ENCODE measurements at regions not wholly inside any gene's neighbourhood (a gene's known extent, or its start where the extent isn't known, plus 50 kb on each side); places are given as distances from the start of the nearest gene placed in this dataset.
A peak's percentile ranks its signal among the peaks of the same experiment; 100 is the strongest.

DNA sequence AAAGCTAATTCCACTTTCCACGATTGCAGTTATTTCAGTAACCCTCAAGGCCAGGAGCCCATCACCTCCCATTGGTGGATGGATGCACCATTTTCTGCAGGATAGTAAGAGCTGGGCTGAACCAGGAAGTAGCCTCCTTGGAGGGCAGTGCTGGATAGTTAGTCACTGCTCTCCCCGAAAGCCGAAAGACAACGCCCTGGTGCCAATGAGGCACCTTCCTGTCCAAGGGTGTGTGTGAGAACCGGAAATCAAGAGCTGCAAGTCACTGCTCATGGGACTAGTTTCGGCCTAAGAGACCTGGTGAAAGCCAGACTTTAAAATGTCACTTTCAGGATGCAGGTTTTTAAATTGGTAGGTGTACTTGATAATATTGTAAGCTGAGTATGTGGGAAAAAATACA lies 203.8 kb upstream of the HS3ST1 start:
- H3K9me3 ChIP-seq (ENCODE audit: control insufficient read depth in 3 of 3, low read length in 3 of 3): no peaks in the 10 kb centered on the region
- H3K27ac ChIP-seq (ENCODE audit: low read depth, low read length): no peak overlapping the region

DNA sequence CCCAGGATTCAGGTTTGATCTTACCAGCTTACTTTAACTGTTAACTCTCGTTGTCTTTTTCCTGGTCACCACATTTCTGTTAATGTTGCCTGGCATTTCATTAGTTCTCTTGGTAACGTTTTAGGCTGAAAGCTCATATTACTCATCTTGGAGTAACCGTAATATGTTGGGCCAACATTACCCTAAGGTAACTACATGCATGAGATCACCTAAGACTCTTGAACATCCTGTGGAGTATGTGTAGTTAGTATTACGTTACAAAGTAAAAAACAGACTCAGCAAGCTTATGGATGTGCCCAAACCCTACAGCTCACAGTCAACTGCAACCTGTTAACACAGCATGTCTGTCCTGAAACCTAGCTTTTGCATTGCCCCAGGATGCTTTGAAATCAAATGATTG lies 203.3 kb upstream of the HS3ST1 start:
- Histone ChIP-seq H3K4me3 (ENCODE audit: low read length in 3 of 3) (no peak overlapping the region), H3K27ac (ENCODE audit: low read depth, low read length) (no peak overlapping the region), H3K4me1 (ENCODE audit: control insufficient read depth in 3 of 3, insufficient read depth in 3 of 3, low read length in 3 of 3) (no peaks in the 10 kb centered on the region), H3K27me3 (ENCODE audit: control insufficient read depth in 3 of 3, insufficient read depth in 3 of 3, low read length in 3 of 3) (no peaks in the 10 kb centered on the region), H3K36me3 (ENCODE audit: control insufficient read depth in 3 of 3, insufficient read depth in 3 of 3, low read length in 3 of 3) (no peaks in the 10 kb centered on the region), H3K9me3 (ENCODE audit: control insufficient read depth in 3 of 3, low read length in 3 of 3) (no peaks in the 10 kb centered on the region), H3K9ac (ENCODE audit: low read depth in 1 of 3, low read length in 3 of 3) (no peak overlapping the region)

More for the DNA sequence above, 203.8 kb upstream of the HS3ST1 start:
- Histone ChIP-seq H3K9ac (ENCODE audit: low read depth in 1 of 3, low read length in 3 of 3) (no peak overlapping the region), H3K36me3 (ENCODE audit: control insufficient read depth in 3 of 3, insufficient read depth in 3 of 3, low read length in 3 of 3) (no peaks in the 10 kb centered on the region), H3K4me3 (ENCODE audit: low read length in 3 of 3) (no peak overlapping the region), H3K27me3 (ENCODE audit: control insufficient read depth in 3 of 3, insufficient read depth in 3 of 3, low read length in 3 of 3) (no peaks in the 10 kb centered on the region), H3K4me1 (ENCODE audit: control insufficient read depth in 3 of 3, insufficient read depth in 3 of 3, low read length in 3 of 3) (no peaks in the 10 kb centered on the region)

DNA sequence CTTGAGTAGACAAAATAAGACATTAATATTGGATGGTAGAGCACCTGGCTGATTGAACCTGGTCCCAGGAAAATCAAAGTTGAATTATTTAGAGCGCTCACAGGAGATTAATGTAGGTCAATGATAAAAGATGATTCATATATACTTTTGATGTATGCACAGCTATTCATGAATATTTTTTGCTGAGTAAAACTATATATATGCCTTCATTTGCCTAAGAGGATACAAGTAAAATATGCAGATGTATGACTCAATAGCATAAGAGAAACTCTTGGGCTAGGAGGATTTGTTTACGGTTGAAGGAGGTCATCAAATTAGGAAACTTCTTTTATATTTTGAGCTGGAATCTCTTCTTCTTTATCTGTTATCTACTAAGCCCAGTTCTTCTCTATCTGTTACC lies 202.7 kb upstream of the HS3ST1 start:
- H3K27ac ChIP-seq (ENCODE audit: low read depth, low read length): no peak overlapping the region
- H3K36me3 ChIP-seq (ENCODE audit: control insufficient read depth in 3 of 3, insufficient read depth in 3 of 3, low read length in 3 of 3): no peaks in the 10 kb centered on the region
- no peaks in the 10 kb centered on the region for H3K4me1 ChIP-seq (ENCODE audit: control insufficient read depth in 3 of 3, insufficient read depth in 3 of 3, low read length in 3 of 3)
- no peaks in the 10 kb centered on the region for H3K27me3 ChIP-seq (ENCODE audit: control insufficient read depth in 3 of 3, insufficient read depth in 3 of 3, low read length in 3 of 3)
- H3K9ac ChIP-seq (ENCODE audit: low read depth in 1 of 3, low read length in 3 of 3): no peak overlapping the region
- H3K4me3 ChIP-seq (ENCODE audit: low read length in 3 of 3): no peak overlapping the region
- no peaks in the 10 kb centered on the region for H3K9me3 ChIP-seq (ENCODE audit: control insufficient read depth in 3 of 3, low read length in 3 of 3)

DNA sequence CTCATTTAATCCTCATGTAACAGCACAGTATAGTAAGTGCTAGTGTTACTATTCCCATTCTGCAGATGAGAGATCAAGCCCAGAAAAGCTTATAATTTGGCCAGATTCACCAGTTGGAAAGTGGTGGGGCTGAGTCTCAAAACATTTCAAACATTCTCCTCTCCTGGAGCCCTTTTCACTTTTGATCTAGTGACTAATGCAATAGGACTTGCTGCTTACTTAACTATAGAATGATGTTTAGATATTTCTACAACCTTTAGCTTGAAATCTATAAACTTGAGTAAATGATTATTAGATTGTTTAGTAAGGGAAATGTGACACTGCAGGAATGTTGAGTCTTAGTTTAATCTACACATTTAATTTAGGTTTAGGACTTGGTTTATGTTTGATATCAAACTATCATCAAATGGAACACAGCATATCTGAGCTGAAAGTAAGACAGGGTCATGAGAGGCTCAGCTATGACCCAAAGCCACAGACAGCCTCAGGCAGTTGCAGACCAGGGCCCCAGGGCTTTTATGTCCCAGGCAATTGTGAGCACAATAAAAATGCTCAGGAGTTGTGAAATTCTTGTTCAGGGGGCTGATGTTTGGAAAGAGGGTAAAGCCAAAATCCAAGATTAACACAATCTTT lies 199.5 kb upstream of the HS3ST1 start:
- no peak overlapping the region for H3K4me3 ChIP-seq (ENCODE audit: low read length in 3 of 3)
- H3K9ac ChIP-seq (ENCODE audit: low read depth in 1 of 3, low read length in 3 of 3): no peak overlapping the region
- H3K27me3 ChIP-seq (ENCODE audit: control insufficient read depth in 3 of 3, insufficient read depth in 3 of 3, low read length in 3 of 3): no peaks in the 10 kb centered on the region
- H3K4me1 ChIP-seq (ENCODE audit: control insufficient read depth in 3 of 3, insufficient read depth in 3 of 3, low read length in 3 of 3): no peaks in the 10 kb centered on the region
- no peak overlapping the region for H3K27ac ChIP-seq (ENCODE audit: low read depth, low read length)
- no peaks in the 10 kb centered on the region for H3K36me3 ChIP-seq (ENCODE audit: control insufficient read depth in 3 of 3, insufficient read depth in 3 of 3, low read length in 3 of 3)
- H3K9me3 ChIP-seq (ENCODE audit: control insufficient read depth in 3 of 3, low read length in 3 of 3): no peaks in the 10 kb centered on the region

DNA sequence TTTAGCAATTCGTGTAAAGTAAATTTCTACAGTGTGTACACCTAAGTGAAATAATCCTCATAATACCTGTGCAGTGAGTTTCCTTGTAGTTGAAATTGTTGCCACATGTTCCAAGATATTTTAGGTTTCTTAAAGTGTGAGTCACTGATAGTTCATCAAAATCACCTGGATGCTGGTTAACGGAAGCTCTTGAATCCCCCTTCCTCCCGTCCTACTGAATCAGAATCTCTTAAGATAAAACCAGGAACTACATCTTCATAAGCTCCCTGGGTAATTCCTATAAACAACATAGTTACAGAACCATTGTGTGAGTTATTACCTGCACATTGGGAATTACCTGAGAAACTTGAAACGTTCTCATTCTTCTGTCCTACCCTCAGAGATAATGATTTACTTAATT lies 197.4 kb upstream of the HS3ST1 start:
- H3K27me3 ChIP-seq (ENCODE audit: control insufficient read depth in 3 of 3, insufficient read depth in 3 of 3, low read length in 3 of 3): no peaks in the 10 kb centered on the region
- H3K36me3 ChIP-seq (ENCODE audit: control insufficient read depth in 3 of 3, insufficient read depth in 3 of 3, low read length in 3 of 3): no peaks in the 10 kb centered on the region
- H3K9me3 ChIP-seq (ENCODE audit: control insufficient read depth in 3 of 3, low read length in 3 of 3): no peaks in the 10 kb centered on the region
- no peaks in the 10 kb centered on the region for H3K4me1 ChIP-seq (ENCODE audit: control insufficient read depth in 3 of 3, insufficient read depth in 3 of 3, low read length in 3 of 3)
- H3K4me3 ChIP-seq (ENCODE audit: low read length in 3 of 3): no peak overlapping the region
- no peak overlapping the region for H3K27ac ChIP-seq (ENCODE audit: low read depth, low read length)
- H3K9ac ChIP-seq (ENCODE audit: low read depth in 1 of 3, low read length in 3 of 3): no peak overlapping the region

DNA sequence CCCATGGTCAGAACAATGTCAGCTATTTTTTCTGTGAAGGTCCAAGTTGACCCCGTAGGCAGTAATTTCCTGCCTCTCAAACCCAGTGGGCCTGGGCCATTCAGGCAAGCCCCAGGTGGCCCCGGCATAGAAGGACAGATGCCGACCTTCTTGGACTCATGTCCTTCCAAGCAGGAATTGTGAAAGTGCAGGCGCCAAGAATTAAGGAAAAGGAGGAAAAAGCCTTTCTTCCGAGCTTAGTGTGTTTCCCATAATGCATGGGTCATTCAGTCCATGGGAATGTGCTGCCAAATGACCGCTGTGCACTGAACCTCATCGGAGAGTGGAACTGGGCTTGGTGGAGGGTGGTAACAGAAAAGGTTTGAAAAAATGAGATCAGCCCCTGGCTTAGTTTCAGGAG lies 196.5 kb upstream of the HS3ST1 start:
- Histone ChIP-seq H3K27ac (ENCODE audit: low read depth, low read length) (no peak overlapping the region), H3K4me3 (ENCODE audit: low read length in 3 of 3) (no peak overlapping the region), H3K36me3 (ENCODE audit: control insufficient read depth in 3 of 3, insufficient read depth in 3 of 3, low read length in 3 of 3) (no peaks in the 10 kb centered on the region), H3K4me1 (ENCODE audit: control insufficient read depth in 3 of 3, insufficient read depth in 3 of 3, low read length in 3 of 3) (no peaks in the 10 kb centered on the region), H3K9me3 (ENCODE audit: control insufficient read depth in 3 of 3, low read length in 3 of 3) (no peaks in the 10 kb centered on the region), H3K9ac (ENCODE audit: low read depth in 1 of 3, low read length in 3 of 3) (no peak overlapping the region), H3K27me3 (ENCODE audit: control insufficient read depth in 3 of 3, insufficient read depth in 3 of 3, low read length in 3 of 3) (no peaks in the 10 kb centered on the region)

DNA sequence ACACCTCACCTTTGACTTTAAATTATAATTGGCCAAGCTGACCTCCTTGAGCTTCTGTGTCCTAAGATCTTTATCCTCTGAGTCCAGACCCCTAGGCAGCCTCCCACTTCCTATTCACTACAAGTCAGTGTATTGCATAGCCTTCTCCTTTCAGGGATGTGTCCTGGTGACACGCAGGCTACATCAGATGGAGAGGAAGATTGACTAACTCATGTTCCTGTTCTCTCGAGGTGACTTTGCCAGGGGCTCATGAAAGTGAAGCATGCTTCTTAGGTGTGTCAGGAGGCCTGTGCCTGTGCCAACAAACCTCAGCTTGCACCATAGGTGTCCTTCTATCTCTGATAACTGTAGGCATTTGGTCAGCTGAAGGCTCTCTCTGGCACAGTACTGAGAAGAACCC lies 195.7 kb upstream of the HS3ST1 start:
- Histone ChIP-seq H3K4me1 (ENCODE audit: control insufficient read depth in 3 of 3, insufficient read depth in 3 of 3, low read length in 3 of 3) (no peaks in the 10 kb centered on the region), H3K9ac (ENCODE audit: low read depth in 1 of 3, low read length in 3 of 3) (no peak overlapping the region), H3K4me3 (ENCODE audit: low read length in 3 of 3) (no peak overlapping the region), H3K36me3 (ENCODE audit: control insufficient read depth in 3 of 3, insufficient read depth in 3 of 3, low read length in 3 of 3) (no peaks in the 10 kb centered on the region), H3K9me3 (ENCODE audit: control insufficient read depth in 3 of 3, low read length in 3 of 3) (no peaks in the 10 kb centered on the region), H3K27me3 (ENCODE audit: control insufficient read depth in 3 of 3, insufficient read depth in 3 of 3, low read length in 3 of 3) (no peaks in the 10 kb centered on the region), H3K27ac (ENCODE audit: low read depth, low read length) (peak overlapping the region; percentile 52)

GRCh38 chr4:11623726-11624037 lies 195.0 kb upstream of the HS3ST1 start:
- Histone ChIP-seq H3K4me3 (ENCODE audit: low read length in 3 of 3) (no peak overlapping the region), H3K9ac (ENCODE audit: low read depth in 1 of 3, low read length in 3 of 3) (no peak overlapping the region), H3K4me1 (ENCODE audit: control insufficient read depth in 3 of 3, insufficient read depth in 3 of 3, low read length in 3 of 3) (no peaks in the 10 kb centered on the region), H3K9me3 (ENCODE audit: control insufficient read depth in 3 of 3, low read length in 3 of 3) (no peaks in the 10 kb centered on the region), H3K36me3 (ENCODE audit: control insufficient read depth in 3 of 3, insufficient read depth in 3 of 3, low read length in 3 of 3) (no peaks in the 10 kb centered on the region), H3K27ac (ENCODE audit: low read depth, low read length) (no peak overlapping the region), H3K27me3 (ENCODE audit: control insufficient read depth in 3 of 3, insufficient read depth in 3 of 3, low read length in 3 of 3) (no peaks in the 10 kb centered on the region)

DNA sequence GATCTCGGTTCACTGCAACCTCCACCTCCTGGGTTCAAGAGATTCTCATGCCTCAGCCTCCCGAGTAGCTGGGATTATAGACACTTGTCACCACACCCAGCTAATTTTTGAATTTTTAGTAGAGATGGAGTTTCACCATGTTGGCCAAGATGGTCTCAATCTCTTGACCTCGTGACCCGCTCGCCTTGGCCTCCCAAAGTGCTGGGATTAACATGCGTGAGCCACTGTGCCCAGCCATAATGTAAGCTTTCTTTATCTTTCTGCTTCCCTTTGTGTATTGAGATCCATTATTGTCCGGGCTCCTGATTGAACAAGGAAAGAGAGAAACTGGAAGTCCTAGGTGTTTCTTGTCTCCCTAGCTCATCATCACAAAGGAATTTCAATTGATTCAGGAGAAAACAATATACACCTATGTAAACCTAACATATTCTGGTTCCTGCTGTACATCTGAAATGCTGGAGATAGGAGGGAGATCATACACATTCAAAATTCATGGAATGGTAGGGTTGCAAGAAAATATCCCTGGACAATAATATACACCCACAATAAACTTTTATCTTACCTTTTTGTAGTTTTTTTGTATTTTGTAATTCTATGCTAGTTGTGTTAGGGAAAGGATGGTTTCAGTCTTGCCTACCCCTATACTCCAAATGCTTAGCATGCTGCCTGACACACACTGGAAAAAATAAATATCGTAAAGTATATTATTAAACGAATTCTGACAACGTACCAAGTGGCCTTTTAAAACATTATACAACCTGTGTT lies 194.4 kb upstream of the HS3ST1 start:
- H3K4me1 ChIP-seq (ENCODE audit: control insufficient read depth in 3 of 3, insufficient read depth in 3 of 3, low read length in 3 of 3): no peaks in the 10 kb centered on the region
- no peak overlapping the region for H3K9ac ChIP-seq (ENCODE audit: low read depth in 1 of 3, low read length in 3 of 3)
- H3K9me3 ChIP-seq (ENCODE audit: control insufficient read depth in 3 of 3, low read length in 3 of 3): no peaks in the 10 kb centered on the region
- no peaks in the 10 kb centered on the region for H3K27me3 ChIP-seq (ENCODE audit: control insufficient read depth in 3 of 3, insufficient read depth in 3 of 3, low read length in 3 of 3)
- no peak overlapping the region for H3K27ac ChIP-seq (ENCODE audit: low read depth, low read length)
- no peak overlapping the region for H3K4me3 ChIP-seq (ENCODE audit: low read length in 3 of 3)
- no peaks in the 10 kb centered on the region for H3K36me3 ChIP-seq (ENCODE audit: control insufficient read depth in 3 of 3, insufficient read depth in 3 of 3, low read length in 3 of 3)

- Histone ChIP-seq H3K9ac (ENCODE audit: low read depth in 1 of 3, low read length in 3 of 3) (no peak overlapping the region), H3K4me1 (ENCODE audit: control insufficient read depth in 3 of 3, insufficient read depth in 3 of 3, low read length in 3 of 3) (no peaks in the 10 kb centered on the region), H3K27ac (ENCODE audit: low read depth, low read length) (no peak overlapping the region), H3K36me3 (ENCODE audit: control insufficient read depth in 3 of 3, insufficient read depth in 3 of 3, low read length in 3 of 3) (no peaks in the 10 kb centered on the region), H3K9me3 (ENCODE audit: control insufficient read depth in 3 of 3, low read length in 3 of 3) (no peaks in the 10 kb centered on the region), H3K4me3 (ENCODE audit: low read length in 3 of 3) (no peak overlapping the region), H3K27me3 (ENCODE audit: control insufficient read depth in 3 of 3, insufficient read depth in 3 of 3, low read length in 3 of 3) (no peaks in the 10 kb centered on the region)
Measured at GRCh38 chr4:11620861-11621260, 192.2 kb upstream of the HS3ST1 start.

All from skeletal muscle tissue (tissue), 3 donors.